Duodenal mucosa (tissue), 2 donors: ENCODE measurements at regions not wholly inside any gene's neighbourhood (a gene's known extent, or its start where the extent isn't known, plus 50 kb on each side); places are given as distances from the start of the nearest gene placed in this dataset.

ENCODE experiments used
- H3K27ac ChIP-seq: one replicate; pipeline ENCODE4 v1.7.0; 2013; ENCODE audit warnings: low read depth, low read length
- H3K27me3 ChIP-seq, 2 donors: one replicate each; pipeline ENCODE4 v1.7.0; 2013; ENCODE audit warnings: low read length in 2 of 2, control low read depth in 1 of 2; ENCODE audit not compliant: insufficient read depth in 2 of 2, control insufficient read depth in 1 of 2
- H3K36me3 ChIP-seq, 2 donors: one replicate each; pipeline ENCODE4 v1.7.0; 2013; ENCODE audit warnings: low read length in 2 of 2, control low read depth in 1 of 2; ENCODE audit not compliant: insufficient read depth in 2 of 2, control insufficient read depth in 1 of 2
- H3K4me1 ChIP-seq, 2 donors: one replicate each; pipeline ENCODE4 v1.7.0; 2013; ENCODE audit warnings: low read length in 2 of 2, control low read depth in 1 of 2; ENCODE audit not compliant: insufficient read depth in 2 of 2, control insufficient read depth in 1 of 2
- H3K4me3 ChIP-seq, 2 donors: one replicate each; pipeline ENCODE4 v1.7.0; 2013; ENCODE audit warnings: low read length in 2 of 2, low read depth in 1 of 2
- H3K9ac ChIP-seq, 2 donors: one replicate each; pipeline ENCODE4 v1.7.0; 2013; ENCODE audit warnings: low read length in 2 of 2, low read depth in 1 of 2
- H3K9me3 ChIP-seq, 2 donors: one replicate each; pipeline ENCODE4 v1.7.0; 2013; ENCODE audit warnings: low read length in 2 of 2, control low read depth in 1 of 2; ENCODE audit not compliant: control insufficient read depth in 1 of 2

- H3K27ac ChIP-seq: no peak overlapping the region
- H3K36me3 ChIP-seq: no peaks in the 10 kb centered on the region
- H3K4me1 ChIP-seq: no peaks in the 10 kb centered on the region
- no peaks in the 10 kb centered on the region for H3K9me3 ChIP-seq
- H3K9ac ChIP-seq: no peak overlapping the region
- H3K4me3 ChIP-seq: no peak overlapping the region
- H3K27me3 ChIP-seq: no peaks in the 10 kb centered on the region
Observed at GRCh38 chr18:66676699-66677098, 72.8 kb upstream of the CDH19 start.

DNA sequence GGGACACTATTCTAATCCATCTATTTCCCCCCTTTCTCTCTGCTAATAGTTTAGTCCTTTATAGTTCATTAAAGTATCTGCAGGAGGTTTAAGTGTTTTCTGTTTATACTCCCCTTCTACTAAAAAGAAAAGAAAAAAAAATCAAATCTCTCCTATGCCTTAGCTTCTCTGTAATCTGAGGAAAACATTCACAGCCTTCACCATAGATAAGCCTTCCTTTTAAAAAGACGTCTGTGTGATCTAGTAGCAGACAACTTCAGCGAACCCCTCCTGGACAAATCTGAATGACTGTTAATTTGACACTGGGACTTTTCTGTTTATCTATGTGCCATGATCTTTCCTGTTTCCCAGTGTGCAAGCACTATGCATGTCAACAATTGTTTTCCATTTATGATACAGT is 70.4 kb upstream of the CDH19 start:
- Histone ChIP-seq H3K9ac (no peak overlapping the region), H3K27ac (no peak overlapping the region), H3K4me3 (no peak overlapping the region), H3K27me3 (no peaks in the 10 kb centered on the region), H3K36me3 (no peaks in the 10 kb centered on the region), H3K9me3 (no peaks in the 10 kb centered on the region), H3K4me1 (no peaks in the 10 kb centered on the region)

- Histone ChIP-seq H3K4me1 (no peaks in the 10 kb centered on the region), H3K27me3 (no peaks in the 10 kb centered on the region), H3K9ac (no peak overlapping the region), H3K9me3 (no peaks in the 10 kb centered on the region), H3K36me3 (no peaks in the 10 kb centered on the region), H3K4me3 (no peak overlapping the region), H3K27ac (no peak overlapping the region)
Observed at GRCh38 chr18:66668706-66669105, 64.8 kb upstream of the CDH19 start.

DNA sequence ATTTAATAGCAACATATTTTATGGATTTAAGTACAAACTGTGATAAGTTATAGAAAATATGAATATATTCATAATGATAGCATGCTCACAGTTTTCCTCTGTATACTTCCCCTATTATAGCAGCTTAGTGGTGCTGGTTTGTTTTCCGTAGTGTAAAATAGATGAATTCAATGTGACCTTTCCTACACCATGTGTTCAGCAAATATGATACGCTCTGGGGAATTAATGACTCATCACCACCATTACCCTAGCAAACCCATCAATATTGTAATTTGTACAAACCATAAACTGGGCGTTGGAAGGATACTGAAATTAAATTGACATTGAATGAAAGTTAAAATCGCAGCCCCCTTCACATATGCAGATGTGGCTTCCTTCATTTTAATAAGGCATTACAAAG is 58.7 kb upstream of the CDH19 start:
- Histone ChIP-seq H3K27me3 (no peaks in the 10 kb centered on the region), H3K27ac (no peak overlapping the region), H3K4me3 (no peak overlapping the region)

GRCh38 chr18:66655407-66655806 is 51.5 kb upstream of the CDH19 start:
- Histone ChIP-seq H3K27me3 (no peaks in the 10 kb centered on the region), H3K36me3 (no peaks in the 10 kb centered on the region), H3K4me3 (no peak overlapping the region), H3K4me1 (no peaks in the 10 kb centered on the region), H3K9ac (no peak overlapping the region), H3K27ac (no peak overlapping the region), H3K9me3 (no peaks in the 10 kb centered on the region)

More for the DNA sequence above, 58.7 kb upstream of the CDH19 start:
- no peaks in the 10 kb centered on the region for H3K9me3 ChIP-seq
- no peaks in the 10 kb centered on the region for H3K4me1 ChIP-seq
- no peak overlapping the region for H3K9ac ChIP-seq
- H3K36me3 ChIP-seq: no peaks in the 10 kb centered on the region
